GM18907 (cell line): ENCODE measurements at regions not wholly inside any gene's neighbourhood (a gene's known extent, or its start where the extent isn't known, plus 50 kb on each side); places are given as distances from the start of the nearest gene placed in this dataset.
"Not testable (repeated sequence)": the region's sequence is repeated elsewhere in the genome, so short reads cannot be mapped to it uniquely, and the experiment has no call there.

Source experiments
- ATAC-seq: cut with Tn5 transposase; IDR thresholded peaks from one replicate; pipeline ENCODE4 v1.9.1; 2021; ENCODE audit warnings: mild to moderate bottlenecking, moderate library complexity; ENCODE audit not compliant: unreplicated experiment

DNA sequence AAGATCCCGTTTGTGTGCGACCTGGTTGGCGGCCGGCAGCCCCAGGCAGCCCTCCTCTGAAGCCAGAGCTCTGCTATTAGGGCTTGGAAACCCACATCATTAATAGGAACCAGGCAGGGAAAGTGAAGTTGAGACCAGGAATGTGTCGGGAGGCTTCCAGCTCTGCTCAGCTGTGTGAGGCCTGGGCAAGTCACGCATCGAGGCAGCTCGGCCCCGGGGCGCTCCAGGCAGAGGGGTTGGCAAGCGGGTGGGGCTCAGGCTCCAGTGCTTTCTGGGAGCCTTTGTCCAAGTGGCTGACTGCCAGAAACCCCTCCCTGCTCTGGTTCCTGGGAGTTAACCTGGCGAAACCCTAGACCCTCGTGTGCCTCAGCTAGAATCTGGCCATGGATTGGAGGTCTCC lies 1151.7 kb downstream of the VRK1 start:
- ATAC-seq: no peak

- no peak for ATAC-seq
These were observed 1159.6 kb downstream of the VRK1 start for GRCh38 chr14:97956581-97957340.

GRCh38 chr14:97959251-97959650 lies 1162.1 kb downstream of the VRK1 start:
- no peak for ATAC-seq

- ATAC-seq: no peak
These were observed 1163.3 kb downstream of the VRK1 start for GRCh38 chr14:97960436-97960835.

- ATAC-seq: no peak
These were observed 1173.0 kb downstream of the VRK1 start for GRCh38 chr14:97970222-97970621.

- no peak for ATAC-seq
These were observed 1178.0 kb downstream of the VRK1 start for GRCh38 chr14:97975216-97975615.

DNA sequence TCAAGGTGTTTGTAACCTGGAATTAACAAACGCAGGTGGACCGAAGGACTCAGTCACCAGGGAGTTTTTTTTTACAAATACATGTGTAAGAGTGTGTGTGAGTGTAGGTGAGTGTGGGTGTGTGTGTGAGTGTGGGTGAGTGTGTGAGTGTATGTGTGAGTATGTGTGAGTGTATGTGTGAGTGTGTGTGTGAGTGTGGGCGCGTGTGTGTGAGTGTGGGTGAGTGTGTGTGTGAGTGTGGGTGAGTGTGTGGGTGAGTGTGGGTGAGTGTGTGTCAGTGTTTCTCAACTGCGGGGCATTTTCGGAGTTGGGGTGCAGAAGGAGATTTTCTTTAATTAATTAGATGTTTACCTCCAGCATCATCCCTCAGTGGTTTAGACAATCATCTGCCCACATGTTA lies 1178.8 kb downstream of the VRK1 start:
- ATAC-seq: no peak

GRCh38 chr14:97976861-97977260 lies 1179.7 kb downstream of the VRK1 start:
- ATAC-seq: no peak

GRCh38 chr14:97977651-97978261 lies 1180.6 kb downstream of the VRK1 start:
- ATAC-seq: no peak

- ATAC-seq: no peak
These were observed 1181.2 kb downstream of the VRK1 start for GRCh38 chr14:97978341-97978740.

- ATAC-seq: no peak
These were observed 1196.4 kb downstream of the VRK1 start for GRCh38 chr14:97993508-97994019.

GRCh38 chr14:97994020-97994531 lies 1196.9 kb downstream of the VRK1 start:
- no peak for ATAC-seq

- ATAC-seq: no peak
These were observed 1197.9 kb downstream of the VRK1 start for GRCh38 chr14:97995038-97995437.

DNA sequence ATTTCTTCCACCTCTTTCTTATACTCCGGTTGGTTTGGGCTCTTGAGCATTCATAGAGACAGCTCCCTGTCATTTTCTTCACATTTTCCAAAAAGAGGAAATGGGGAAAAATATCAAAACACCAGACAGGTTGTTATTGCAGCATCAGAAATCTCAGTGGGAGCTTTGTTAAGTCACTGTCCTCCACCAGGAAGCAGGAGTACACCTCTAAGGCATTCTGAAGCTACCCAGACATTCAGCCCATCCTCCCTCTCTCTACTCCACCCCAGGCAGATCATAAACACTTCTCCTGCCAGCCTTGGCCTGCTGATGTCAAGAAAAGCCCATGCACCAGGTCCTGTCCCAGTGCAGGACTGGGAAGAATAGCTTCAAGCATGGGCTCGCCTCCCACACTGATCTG lies 1198.3 kb downstream of the VRK1 start:
- ATAC-seq: no peak

DNA sequence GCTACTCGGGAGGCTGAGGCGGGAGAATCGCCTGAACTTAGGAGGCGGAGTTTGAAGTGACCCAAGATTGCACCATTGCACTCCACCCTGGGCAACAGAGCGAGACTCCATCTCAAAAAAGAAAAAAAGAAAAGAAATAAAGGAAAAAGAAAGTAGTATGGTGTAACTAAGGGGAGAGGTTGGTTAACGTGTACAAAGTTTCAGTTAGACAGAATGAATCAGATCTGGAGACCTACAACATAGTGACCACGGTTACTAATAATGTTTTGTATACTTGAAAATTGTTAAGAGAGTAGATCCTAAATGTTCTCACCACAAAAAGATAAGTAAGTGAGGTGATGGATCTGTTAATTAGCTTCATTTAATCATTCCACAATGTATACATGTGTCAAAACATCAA lies 1208.8 kb downstream of the VRK1 start:
- ATAC-seq: no peak

- ATAC-seq: no peak
These were observed 1211.4 kb downstream of the VRK1 start for GRCh38 chr14:98008381-98009113.

- ATAC-seq: not testable (repeated sequence)
These were observed 1212.0 kb downstream of the VRK1 start for GRCh38 chr14:98009177-98009576.

GRCh38 chr14:98010784-98011183 lies 1213.6 kb downstream of the VRK1 start:
- ATAC-seq: no peak

- ATAC-seq: no peak
These were observed 1217.9 kb downstream of the VRK1 start for GRCh38 chr14:98014851-98015615.

DNA sequence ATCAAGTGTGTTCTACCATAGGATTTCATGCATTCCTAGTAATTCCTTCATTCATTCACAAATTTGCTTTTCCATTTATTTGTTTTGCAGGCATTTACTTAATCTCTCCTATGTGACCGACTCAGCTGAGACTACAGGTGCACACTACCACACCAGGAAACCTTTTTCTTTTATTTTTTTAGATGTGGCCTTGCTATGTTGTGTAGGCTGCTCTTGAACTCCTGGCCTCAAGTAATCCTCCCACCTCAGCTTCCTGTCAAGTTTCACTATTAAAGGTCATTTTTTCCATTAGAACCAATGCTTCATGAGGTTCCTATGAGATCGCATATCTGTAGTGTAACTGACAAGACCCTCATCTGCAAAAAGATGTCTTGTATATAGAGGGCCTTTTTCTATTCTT lies 1218.7 kb downstream of the VRK1 start:
- no peak for ATAC-seq

DNA sequence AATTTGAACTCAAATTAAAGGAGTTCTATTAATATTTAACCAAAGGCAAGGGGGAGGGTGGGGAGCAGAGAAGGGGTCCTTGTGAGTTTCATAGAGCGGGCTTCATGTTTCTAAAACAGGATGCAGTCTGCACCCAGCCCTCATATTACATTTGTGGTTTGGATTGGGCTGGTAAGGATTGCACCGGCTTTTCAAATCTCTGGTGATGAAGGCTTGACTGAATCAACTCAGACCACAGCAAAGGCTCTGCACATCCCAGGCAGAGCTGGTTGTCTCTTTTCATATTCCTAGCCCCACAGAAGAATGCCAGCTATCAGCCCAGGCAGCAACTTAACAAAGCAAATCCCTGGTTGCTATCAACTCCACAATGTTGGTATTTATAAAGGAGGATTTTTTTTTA lies 1221.4 kb downstream of the VRK1 start:
- no peak for ATAC-seq
